ENCODE measurements at regions not wholly inside any gene's neighbourhood (a gene's known extent, or its start where the extent isn't known, plus 50 kb on each side); places are given as distances from the start of the nearest gene placed in this dataset.
A peak's percentile ranks its signal among the peaks of the same experiment; 100 is the strongest.
"Not testable (repeated sequence)": the region's sequence is repeated elsewhere in the genome, so short reads cannot be mapped to it uniquely, and the experiment has no call there.

GRCh38 chr3:139136469-139137202 is 91.9 kb upstream of the PRR23C start:
- DNase-seq: peak; percentile 99 to 100

DNA sequence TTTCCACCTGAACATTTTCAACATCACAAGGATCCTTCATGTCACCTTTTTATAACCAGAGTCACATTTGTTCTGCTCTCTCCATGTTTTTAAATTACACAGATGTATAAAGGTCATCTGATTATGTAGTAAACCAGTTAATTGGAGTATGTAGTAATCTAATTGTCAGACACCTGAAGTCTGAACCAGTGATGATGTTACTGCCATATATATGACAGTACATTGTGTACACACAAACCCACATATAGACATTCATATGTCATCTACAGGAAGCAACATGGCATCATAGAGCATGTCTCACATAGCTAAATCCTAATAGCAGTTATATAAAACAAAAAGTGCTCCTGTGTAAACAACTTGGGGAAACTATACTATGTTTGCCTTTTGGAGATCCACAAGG is 95.9 kb upstream of the PRR23C start:
- no peak for DNase-seq

DNA sequence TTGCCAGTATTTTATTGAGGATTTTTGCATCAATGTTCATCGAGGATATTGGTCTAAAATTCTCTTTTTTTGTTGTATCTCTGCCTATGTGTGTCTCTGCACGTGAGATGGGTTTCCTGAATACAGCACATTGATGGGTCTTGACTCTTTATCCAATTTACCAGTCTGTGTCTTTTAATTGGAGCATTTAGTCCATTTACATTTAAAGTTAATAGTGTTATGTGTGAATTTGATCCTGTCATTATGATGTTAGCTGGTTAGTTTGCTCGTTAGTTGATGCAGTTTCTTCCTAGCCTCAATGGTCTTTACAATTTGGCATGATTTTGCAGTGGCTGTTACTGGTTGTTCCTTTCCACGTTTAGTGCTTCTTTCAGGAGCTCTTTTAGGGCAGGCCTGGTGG is 101.3 kb upstream of the PRR23C start:
- DNase-seq: not testable (repeated sequence)

- DNase-seq: no peak
Observed at GRCh38 chr3:139151530-139151929, 106.8 kb upstream of the PRR23C start.

DNA sequence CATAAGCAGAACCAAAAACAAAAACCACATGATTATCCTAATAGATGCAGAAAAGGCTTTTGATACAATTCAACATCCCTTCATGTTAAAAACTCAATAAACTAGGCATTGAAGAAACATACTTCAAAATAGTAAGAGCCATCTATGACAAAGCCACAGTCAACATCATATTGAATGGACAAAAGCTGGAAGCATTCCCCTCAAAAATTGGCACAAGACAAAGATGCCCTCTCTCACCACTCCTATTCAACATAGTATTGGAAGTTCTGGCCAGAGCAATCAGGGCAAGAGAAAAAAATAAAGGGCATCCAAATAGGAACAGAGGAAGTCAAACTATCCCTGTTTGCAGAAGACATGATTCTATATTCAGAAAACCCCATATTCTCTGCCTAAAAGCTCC is 108.7 kb upstream of the PRR23C start:
- not testable (repeated sequence) for DNase-seq

DNA sequence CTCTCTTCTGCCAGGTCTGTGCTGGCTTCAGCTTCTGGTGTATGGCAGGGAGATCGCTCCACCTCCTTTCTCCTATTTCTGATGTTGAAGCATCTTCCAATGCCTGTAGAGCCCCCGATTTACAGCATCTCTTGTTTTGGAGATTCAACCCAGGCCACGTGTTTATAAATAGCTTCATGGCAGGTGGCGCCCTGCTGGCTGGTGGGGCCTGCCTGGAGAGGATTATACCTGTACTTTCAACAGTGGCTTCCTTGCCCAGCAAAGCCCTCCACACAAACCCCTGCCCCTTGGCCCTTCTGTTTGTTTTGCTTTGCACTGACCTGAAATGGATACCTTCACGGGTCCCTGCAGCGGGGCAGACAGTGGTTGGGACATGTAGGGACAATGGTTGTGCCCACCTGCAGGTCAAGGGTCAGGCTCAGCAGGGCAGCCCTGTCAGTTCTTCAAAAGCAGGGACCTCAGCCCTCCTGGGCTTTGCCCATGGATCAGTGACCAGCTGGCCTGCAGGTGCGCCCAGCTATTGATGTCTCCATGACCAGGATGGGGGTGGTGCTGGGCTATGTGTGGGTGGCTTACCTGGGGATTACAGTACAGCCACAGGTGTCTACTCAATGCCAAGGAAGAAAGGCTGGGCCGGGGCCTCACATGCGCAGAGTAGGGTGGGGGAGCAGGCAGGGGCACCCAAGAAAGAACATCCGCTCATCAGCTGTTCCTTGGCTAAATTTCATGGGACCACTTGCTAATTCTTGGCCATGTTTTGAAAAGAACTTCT is 112.7 kb upstream of the PRR23C start:
- DNase-seq: peak; percentile 55 to 72

GRCh38 chr3:139159356-139159755 is 114.7 kb upstream of the PRR23C start:
- DNase-seq: no peak

DNA sequence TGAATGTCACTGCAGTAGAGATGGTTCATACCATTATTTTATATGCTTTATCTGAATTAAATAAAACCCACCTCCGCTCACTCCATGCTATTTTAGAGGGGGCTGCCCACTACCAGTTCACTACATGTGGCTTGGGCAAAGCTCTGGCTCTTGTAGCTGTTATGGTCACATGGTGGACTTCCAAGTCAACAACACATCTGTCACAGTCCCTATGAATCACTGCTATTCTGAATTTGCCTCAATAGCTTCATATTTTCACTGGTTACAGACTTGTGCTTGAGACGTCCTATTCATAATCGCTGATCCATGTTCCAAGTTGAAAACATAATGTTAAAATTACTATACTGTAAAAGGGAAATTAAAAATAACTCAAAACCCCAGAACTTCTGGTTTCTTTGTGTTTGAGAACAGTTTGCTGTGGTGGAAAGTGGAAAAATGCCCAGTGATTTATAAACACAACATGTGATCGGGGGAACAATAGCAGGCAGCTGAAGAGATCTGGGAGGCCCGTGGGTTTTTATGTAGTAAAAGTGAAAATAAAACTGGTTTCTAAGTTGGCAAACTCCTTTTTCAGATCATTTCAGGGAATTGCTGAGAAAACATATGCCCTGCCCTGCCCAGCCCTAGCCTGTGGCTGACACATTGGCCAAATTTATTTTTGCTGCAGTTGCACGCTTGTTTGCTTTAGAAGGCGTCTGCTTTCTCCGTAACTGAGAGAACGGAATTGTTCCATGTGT is 128.8 kb upstream of the PRR23C start:
- DNase-seq: no peak

GRCh38 chr3:139180489-139180888 is 135.8 kb upstream of the PRR23C start:
- DNase-seq: no peak

- DNase-seq: no peak
Observed at GRCh38 chr3:139182143-139182542, 137.5 kb upstream of the PRR23C start.

- DNase-seq: no peak
Observed at GRCh38 chr3:139182598-139182997, 137.9 kb upstream of the PRR23C start.

DNA sequence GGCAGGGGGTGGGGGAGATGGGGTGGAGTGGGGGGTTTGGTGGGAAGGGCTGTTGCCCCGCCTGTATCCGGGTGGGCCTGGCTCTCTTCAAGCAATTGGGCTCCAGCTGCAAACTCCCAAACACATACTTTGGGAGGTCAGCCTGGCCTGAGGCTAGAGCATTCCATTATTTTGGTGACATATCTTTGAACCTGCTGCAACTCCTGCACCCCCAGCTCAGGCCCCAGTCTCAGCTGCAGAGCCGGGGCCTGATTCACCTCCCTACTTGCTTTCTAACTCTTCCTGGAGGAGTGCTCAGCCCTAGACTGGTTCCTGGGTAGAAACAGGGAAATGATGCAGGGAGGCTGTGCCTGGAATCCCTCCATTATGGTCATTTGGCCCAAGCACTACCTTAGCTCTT is 140.8 kb upstream of the PRR23C start:
- DNase-seq: no peak

GRCh38 chr3:139187154-139187553 is 142.5 kb upstream of the PRR23C start:
- no peak for DNase-seq

GRCh38 chr3:139187648-139188047 is 143.0 kb upstream of the PRR23C start:
- DNase-seq: peak in 1 of 2 experiments; percentile 78

DNA sequence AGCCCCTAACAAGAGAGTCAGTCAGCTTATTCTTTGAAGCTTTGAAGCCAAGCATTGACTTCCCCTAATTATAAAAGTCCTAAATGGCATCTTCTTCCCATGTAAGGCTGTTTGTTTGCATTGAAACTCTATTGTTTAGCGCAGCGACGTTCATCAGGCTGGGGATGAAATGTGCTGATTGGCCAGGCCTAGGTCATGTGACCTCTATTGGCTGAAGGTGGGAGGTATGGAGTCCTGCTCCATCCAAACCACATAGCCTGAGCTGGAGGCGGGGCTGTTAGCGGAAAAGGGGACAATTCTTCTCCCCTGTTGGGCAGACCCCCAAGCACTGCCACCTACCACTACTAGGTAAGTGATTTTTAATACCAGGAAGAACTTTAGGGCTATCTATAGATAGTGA is 145.3 kb upstream of the PRR23C start:
- no peak for DNase-seq

GRCh38 chr3:139194421-139194820 is 149.4 kb upstream of the MRPS22 start:
- DNase-seq: not testable (repeated sequence)

GRCh38 chr3:139196146-139196545 is 147.7 kb upstream of the MRPS22 start:
- DNase-seq: not testable (repeated sequence)

DNA sequence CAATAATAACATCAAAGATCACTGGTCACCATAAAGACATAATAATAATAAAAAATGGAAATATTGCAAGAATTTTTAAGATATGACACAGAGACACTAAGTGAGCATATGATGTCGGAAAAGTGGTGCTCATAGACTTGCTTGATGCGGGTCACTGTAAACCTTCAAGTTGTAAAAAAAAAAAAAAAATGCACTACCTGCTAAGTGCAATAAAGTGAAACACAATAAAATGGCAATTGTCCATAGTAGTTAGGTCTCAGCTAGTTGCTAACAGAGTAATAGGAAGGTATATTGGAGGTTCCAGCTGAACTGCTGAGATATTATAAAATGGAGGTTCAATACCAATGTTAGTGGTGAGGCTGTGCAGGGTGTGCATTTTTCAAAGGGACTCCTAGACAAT is 146.6 kb upstream of the MRPS22 start:
- DNase-seq: no peak

DNA sequence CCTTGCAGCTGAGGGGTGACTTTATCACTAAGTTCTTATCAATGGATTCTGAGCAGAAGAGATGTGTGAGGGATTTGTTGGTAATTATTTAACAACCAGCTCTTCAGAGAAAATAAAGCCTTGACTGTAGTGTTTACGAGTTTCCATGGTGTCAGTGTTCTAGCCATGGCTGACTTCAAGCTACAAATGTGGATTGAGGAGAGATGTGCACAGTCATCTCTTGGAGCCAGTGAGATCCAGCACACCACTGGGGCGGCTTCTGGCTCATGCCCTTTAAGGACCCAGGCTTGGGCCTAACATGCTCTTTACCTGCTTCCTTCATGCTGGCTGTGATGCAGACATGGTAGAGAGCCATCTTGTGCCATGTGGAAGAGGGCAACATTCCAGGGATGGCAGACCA is 145.6 kb upstream of the MRPS22 start:
- DNase-seq: no peak

- no peak for DNase-seq
Observed at GRCh38 chr3:139198929-139199328, 144.9 kb upstream of the MRPS22 start.

GRCh38 chr3:139199421-139200010 is 144.3 kb upstream of the MRPS22 start:
- no peak for DNase-seq

DNA sequence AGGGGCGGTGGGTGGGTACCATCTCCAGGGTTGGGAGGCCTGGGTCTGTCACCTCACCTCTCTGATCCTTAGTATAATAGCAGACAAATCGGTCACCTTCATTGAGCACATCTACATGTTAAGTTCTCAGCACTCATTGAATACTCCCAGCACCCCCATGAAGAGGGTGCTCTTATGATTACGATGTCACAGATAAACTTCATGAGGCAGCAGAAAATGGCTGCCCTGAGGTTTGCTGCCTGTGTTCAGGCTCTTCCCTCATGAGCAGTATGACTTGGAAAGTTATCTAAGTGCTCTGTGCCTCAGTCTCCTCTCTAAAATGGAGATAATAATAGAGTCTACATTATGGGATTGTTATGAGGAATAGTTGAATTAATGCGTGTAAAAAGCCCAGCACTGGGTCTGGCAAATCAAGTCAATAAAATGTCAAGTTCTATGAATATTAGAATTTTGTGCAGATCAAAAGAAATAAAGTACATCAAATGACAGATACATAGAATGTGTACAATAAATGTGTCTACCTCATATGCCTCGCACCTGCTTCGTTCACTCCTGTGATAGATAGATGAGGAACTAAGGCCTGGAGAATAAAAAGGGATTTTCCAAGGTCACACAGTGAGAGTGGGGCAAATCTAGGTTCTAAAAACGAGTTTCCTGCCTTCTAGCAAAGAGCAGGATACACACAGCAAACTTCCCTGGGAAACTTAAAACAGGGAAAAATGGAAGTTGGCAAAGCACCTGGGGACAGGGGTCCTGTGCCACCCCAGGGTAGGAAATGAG is 142.2 kb upstream of the MRPS22 start:
- no peak for DNase-seq
